Stimulated activated effector memory CD8-positive, alpha-beta T cell treated with anti-CD3 and anti-CD28 coated beads, Interleukin-12 subunit alpha, Interleukin-12 subunit beta, amount 100 ng/mL, for 72 hours (primary cell): ENCODE measurements at regions not wholly inside any gene's neighbourhood (a gene's known extent, or its start where the extent isn't known, plus 50 kb on each side); places are given as distances from the start of the nearest gene placed in this dataset.
"Not testable (repeated sequence)": the region's sequence is repeated elsewhere in the genome, so short reads cannot be mapped to it uniquely, and the experiment has no call there.

Experiments used
- ATAC-seq: fragments of 150-1000 bp; cut with Tn5 transposase; 2 replicates; pipeline ENCODE4 v1.10.0; 2021
- DNase-seq, 2 donors: peaks; one replicate each; pipeline ENCODE4 v3.0.0; 2021 to 2022; ENCODE audit warnings: low spot score in 2 of 2
- H3K27ac Mint-ChIP-seq: one replicate; pipeline ENCODE4 v1.8.0; 2022; ENCODE audit warnings: mild to moderate bottlenecking, mixed read lengths
- H3K36me3 Mint-ChIP-seq: one replicate; pipeline ENCODE4 v1.8.0; 2022; ENCODE audit warnings: mild to moderate bottlenecking, mixed read lengths
- H3K4me1 Mint-ChIP-seq: one replicate; pipeline ENCODE4 v1.8.0; 2022; ENCODE audit warnings: mixed read lengths
- H3K4me3 Mint-ChIP-seq: one replicate; pipeline ENCODE4 v1.8.0; 2022; ENCODE audit warnings: mild to moderate bottlenecking, mixed read lengths
- H3K9me3 Mint-ChIP-seq: one replicate; pipeline ENCODE4 v1.8.0; 2022; ENCODE audit warnings: mixed read lengths

DNA sequence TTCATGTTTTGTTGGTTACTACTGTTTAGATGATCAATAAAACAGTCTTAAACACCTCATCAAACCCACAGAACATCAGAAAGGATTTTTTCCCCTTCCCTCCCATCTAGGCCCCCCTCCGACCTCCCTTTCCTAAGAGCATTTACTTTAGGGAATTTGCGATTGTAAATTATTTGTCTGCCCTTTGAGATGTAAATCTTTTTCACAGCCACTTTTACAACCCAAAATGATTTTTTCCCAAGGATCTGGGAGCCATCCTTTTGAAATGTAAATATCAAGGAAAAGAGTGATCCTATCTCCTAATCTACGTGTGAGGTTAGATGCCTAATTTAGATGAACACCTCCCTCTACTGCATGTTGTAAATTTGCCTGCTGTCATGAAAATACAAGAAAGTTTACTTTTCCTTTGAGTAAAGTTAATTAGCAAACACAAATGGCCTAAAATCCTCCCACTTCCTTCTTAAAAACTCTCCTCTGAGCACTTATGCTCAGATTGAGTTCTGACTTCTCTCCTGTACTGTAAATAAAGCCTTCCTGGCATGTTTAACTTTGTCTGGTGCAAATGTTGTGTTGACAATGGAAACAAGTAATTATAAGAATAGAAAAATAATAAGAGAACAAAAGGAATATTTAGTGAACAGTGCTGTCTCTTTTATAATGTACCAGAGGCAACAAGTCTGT lies 1646.9 kb upstream of the SPRY2 start:
- Mint-ChIP-seq H3K4me1 (no peaks in the 10 kb centered on the region), H3K9me3 (peaks cover 10% of the 10 kb centered on the region), H3K27ac (no peak overlapping the region), H3K4me3 (no peak overlapping the region), H3K36me3 (no peaks in the 10 kb centered on the region)
- no peak for DNase-seq
- ATAC-seq, result no peak

DNA sequence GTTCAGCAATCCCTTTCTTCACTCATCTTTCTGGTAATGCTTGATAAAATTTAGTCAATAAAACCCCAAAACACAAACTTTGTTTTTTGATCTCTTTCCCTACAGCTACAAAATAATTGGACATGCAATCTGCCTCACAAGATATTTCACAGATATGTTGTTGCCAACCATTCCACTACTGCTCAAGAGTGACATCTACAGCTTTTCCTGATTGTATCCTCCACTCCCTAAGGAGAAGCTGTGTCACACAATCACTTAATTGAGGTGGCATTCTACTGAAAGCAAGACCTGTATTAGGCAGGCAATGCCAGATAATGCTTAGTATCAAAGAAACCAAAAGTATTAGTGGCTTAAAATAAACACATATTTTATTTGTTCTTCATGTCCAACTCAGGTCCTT lies 1646.2 kb upstream of the SPRY2 start:
- H3K4me1 Mint-ChIP-seq, result no peaks in the 10 kb centered on the region
- ATAC-seq (no peak), DNase-seq (no peak)
- H3K9me3 Mint-ChIP-seq, result peaks cover 13% of the 10 kb centered on the region
- H3K27ac Mint-ChIP-seq, result no peak overlapping the region
- no peak overlapping the region for H3K4me3 Mint-ChIP-seq
- no peaks in the 10 kb centered on the region for H3K36me3 Mint-ChIP-seq

DNA sequence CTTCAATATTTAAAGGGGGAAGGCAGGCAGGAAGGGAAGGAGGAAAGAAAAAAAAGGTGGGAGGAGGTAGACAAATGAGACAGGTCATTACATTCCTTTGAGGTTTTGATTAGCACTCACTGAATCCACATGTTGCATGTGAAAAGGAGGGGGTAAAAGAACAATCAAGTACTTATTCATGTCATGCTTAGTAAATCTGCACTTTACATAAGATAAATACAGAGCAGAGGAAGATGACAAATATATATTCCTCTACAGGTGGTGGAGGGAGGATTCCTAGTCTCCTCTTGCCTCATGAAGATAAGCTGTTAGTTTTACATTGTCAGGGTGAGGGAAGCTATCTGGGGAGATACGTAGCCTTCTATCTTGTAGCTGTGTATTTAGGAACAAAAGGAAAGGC lies 1645.4 kb upstream of the SPRY2 start:
- ATAC-seq, result no peak
- H3K4me1 Mint-ChIP-seq, result no peaks in the 10 kb centered on the region
- no peaks in the 10 kb centered on the region for H3K36me3 Mint-ChIP-seq
- H3K27ac Mint-ChIP-seq, result no peak overlapping the region
- peaks cover 13% of the 10 kb centered on the region for H3K9me3 Mint-ChIP-seq
- no peak overlapping the region for H3K4me3 Mint-ChIP-seq
- no peak for DNase-seq

DNA sequence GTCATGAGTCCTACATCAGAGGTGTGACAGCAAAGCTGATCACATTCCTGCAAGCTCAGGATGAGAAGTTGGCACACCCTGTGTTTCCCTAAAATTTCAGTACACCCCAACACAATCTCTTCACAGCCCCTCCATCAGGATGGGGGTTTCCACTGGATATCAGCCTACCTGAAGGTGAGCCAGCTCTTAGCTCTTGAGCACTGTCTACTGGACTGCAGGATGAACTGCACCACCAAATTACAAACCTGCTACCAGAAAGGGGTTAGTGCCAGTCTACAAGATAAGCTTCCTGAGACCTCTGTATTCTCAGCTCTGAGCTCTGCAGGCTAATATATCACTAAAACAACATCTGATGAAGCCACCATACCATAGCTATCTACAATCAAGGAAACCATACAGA lies 1616.2 kb upstream of the SPRY2 start:
- DNase-seq (no peak), ATAC-seq (no peak)
- H3K4me1 Mint-ChIP-seq, result no peaks in the 10 kb centered on the region
- H3K36me3 Mint-ChIP-seq, result no peaks in the 10 kb centered on the region
- H3K4me3 Mint-ChIP-seq, result no peak overlapping the region
- no peak overlapping the region for H3K27ac Mint-ChIP-seq
- H3K9me3 Mint-ChIP-seq, result peaks cover 16% of the 10 kb centered on the region

DNA sequence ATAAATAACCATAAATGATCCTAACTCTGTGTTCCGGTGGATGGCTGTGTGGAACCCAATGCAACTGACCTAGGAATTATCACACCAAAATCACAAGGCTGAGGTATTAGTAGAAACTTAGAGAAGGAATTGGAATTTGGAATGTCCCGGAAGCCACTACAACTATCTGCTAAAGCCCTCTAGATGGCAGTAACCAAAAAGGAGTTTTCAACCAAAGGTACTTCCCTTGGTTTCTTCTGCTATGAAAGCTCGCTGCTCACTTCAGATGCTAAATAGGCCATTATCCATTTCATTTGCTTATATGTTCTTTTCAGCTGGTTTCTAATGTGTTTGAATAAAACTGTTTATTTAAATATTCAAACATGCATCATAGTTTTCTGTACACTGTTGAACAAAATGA lies 1589.1 kb upstream of the SPRY2 start:
- DNase-seq (no peak), ATAC-seq (no peak)
- Mint-ChIP-seq H3K27ac (no peak overlapping the region), H3K4me3 (no peak overlapping the region), H3K9me3 (peaks cover 15% of the 10 kb centered on the region), H3K4me1 (no peaks in the 10 kb centered on the region), H3K36me3 (no peaks in the 10 kb centered on the region)

DNA sequence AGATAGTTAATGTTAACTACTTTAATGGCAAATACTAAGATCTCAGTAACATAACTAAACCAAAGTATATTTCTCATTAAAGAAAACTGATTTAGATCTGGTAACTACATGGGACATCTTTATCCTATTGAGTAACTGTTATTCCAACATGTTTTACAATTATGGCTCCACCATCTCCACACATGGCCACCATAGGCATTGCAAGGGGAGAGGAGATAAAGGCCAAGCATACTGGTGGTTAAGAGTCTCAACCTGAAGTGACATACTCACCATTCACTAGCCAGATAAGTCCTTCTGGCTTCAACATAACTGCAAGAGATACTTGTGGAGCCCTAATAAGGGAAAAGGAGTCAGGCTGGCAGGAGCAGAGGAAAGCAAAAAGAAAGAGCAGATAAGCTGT lies 1586.4 kb upstream of the SPRY2 start:
- DNase-seq (no peak), ATAC-seq (no peak)
- H3K4me3 Mint-ChIP-seq, result no peak overlapping the region
- H3K9me3 Mint-ChIP-seq, result peaks cover 9% of the 10 kb centered on the region
- no peaks in the 10 kb centered on the region for H3K4me1 Mint-ChIP-seq
- no peaks in the 10 kb centered on the region for H3K36me3 Mint-ChIP-seq
- H3K27ac Mint-ChIP-seq, result no peak overlapping the region

DNA sequence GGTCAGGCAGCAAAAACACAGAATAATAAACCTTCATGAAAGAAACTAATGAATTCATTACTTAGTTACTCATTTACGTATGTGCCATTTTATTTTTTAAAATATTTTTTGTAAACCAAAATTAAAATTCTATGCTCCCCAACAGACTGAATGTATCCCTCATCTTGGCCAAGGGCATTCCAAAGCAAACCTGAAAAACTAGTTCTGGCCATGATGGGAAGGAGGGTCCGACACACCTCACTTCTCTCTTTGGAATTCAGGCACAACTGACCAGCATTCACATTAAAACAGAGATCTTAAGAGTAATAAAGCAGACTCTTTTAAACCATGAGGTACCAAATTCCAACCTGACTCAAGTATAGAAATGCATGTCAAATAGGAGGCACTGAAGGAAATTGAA lies 1576.9 kb upstream of the SPRY2 start:
- H3K4me3 Mint-ChIP-seq, result no peak overlapping the region
- H3K9me3 Mint-ChIP-seq, result peaks cover 13% of the 10 kb centered on the region
- H3K36me3 Mint-ChIP-seq, result no peaks in the 10 kb centered on the region
- no peak for ATAC-seq
- no peak overlapping the region for H3K27ac Mint-ChIP-seq
- no peaks in the 10 kb centered on the region for H3K4me1 Mint-ChIP-seq
- no peak for DNase-seq

DNA sequence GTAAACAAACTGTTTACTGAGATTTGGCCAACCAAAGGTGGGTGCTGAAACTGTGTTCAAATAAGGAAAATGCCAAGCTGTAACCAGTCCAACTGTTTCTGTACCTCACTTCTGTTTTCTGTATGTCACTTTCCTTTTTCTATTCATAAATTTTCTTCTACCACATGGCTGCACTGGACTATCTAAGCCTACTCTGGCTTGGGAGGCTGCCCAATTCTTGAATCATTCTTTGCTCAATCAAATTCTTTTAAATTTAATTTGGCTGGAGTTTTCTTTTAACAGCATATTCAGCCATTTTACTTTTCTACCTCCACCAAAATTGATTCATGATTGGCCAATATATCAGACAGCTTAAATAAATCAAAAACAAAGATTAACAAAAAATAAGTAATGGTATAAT lies 1575.5 kb upstream of the SPRY2 start:
- Mint-ChIP-seq H3K9me3 (peaks cover 13% of the 10 kb centered on the region), H3K27ac (no peak overlapping the region), H3K4me3 (no peak overlapping the region), H3K4me1 (no peaks in the 10 kb centered on the region), H3K36me3 (no peaks in the 10 kb centered on the region)
- no peak for DNase-seq
- no peak for ATAC-seq

DNA sequence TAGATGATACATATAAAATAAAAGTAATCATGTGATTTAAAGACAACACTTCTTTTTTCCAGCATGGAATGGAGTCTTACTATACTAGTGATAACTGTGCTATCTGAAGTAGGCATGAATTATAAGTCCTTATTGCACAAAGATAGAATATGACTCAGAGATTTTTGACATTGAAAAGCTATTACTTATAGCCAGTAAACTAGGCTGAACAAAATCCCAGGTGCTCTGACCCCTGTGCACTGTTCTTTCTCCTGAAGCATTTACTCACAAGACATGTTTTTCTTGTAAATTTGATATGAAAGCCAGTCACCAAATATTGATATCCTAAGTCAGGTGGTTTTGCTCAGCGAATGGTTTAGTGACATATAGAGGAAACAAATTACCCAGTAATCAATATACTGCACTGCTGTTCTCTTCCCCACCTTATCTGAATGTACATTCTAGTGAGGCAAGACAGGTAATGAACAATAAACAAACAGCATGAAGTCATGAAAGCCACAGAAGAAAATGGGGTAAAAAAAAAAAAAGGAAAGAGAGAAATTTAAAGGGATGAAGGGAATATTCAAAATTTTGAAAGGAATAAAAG lies 1567.0 kb upstream of the SPRY2 start:
- DNase-seq (no peak), ATAC-seq (no peak)
- no peak overlapping the region for H3K4me3 Mint-ChIP-seq
- no peak overlapping the region for H3K27ac Mint-ChIP-seq
- no peaks in the 10 kb centered on the region for H3K4me1 Mint-ChIP-seq
- peaks cover 16% of the 10 kb centered on the region for H3K9me3 Mint-ChIP-seq
- H3K36me3 Mint-ChIP-seq, result no peaks in the 10 kb centered on the region

DNA sequence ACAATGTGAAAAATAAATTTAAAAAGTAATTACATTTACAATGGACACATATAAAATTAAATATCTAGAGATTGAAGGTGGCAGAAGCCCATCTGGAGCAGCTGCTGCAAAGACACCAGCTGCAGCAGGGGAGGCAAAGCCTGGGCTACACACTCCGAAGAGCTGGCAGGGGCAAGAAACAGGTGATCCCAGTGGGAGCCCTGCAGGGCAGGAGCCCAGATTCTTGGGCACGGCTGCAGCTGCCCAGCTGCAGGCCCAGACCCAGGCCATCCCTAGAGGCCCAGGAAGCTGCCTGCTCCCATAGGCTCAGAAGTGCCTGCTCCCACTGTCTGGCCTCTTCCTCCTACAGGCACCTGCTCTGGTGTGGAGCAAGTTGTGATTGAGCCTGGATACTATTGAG lies 1547.9 kb upstream of the SPRY2 start:
- Mint-ChIP-seq H3K4me3 (no peak overlapping the region), H3K4me1 (no peaks in the 10 kb centered on the region), H3K36me3 (no peaks in the 10 kb centered on the region), H3K9me3 (peaks cover 22% of the 10 kb centered on the region), H3K27ac (no peak overlapping the region)
- no peak for DNase-seq
- peak; percentile 19 for ATAC-seq

DNA sequence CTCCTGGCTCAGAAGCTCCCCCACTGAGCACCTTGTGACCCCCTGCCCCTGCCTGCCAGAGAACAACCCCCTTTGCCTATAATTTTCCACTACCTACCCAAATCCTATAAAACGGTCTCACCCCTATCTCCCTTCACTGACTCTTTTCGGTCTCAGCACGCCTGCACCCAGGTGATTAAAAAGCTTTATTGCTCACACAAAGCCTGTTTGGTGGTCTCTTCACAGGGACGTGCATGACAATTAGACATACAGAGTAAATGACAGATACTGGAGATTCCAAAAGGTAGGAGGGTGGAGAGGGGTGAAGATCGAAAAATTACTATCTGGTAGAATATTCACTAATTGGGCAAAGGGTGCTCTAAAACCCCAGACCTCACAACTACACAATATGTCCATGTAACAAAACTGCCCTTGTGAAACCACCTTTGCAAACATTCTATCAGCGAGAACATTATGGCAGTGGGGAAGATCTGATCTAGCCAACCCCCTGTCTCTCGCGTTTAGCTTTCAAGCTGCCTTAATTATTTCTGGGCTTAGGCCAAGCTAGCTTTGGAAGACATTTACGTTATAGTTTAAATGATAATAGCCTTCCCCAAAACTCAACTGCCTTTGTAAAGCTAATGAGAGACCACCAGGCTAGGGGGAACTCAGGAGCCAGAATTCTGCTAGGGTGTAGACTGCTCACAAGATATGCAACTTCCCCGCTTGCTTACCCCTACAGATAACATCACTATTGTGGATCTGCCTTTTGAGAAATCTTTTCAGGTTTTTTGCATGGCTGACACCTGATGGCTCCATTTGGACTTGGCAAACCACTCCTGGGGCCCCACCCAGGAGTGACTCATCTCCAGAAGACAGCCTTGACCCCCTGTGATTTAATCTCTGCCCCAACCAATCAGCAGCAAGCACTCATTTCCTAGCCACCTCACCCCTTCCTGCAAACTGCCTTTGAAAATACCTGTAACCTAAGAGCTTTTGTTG lies 1534.0 kb upstream of the SPRY2 start:
- ATAC-seq (no peak), DNase-seq (no peak)
- no peak overlapping the region for H3K4me3 Mint-ChIP-seq
- no peaks in the 10 kb centered on the region for H3K36me3 Mint-ChIP-seq
- H3K4me1 Mint-ChIP-seq, result no peaks in the 10 kb centered on the region
- peaks cover 18% of the 10 kb centered on the region for H3K9me3 Mint-ChIP-seq
- H3K27ac Mint-ChIP-seq, result no peak overlapping the region

DNA sequence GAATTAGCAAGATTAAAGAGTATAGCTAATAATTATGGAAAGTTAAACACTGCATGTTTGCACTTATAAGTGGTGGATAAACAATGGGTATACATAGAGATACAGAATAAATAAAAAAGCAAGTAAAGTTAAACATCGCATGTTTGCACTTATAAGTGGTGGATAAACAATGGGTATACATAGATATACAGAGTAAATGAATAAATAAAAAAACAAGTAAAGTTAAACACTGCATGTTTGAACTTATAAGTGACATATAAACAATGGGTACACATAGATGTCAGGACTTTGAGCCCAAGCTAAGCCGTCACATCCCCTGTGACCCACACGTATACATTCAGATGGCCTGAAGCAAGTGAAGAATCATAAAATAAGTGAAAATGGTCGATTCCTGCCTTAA lies 1533.3 kb upstream of the SPRY2 start:
- DNase-seq (no peak), ATAC-seq (no peak)
- Mint-ChIP-seq H3K9me3 (peaks cover 21% of the 10 kb centered on the region), H3K4me1 (no peaks in the 10 kb centered on the region), H3K36me3 (no peaks in the 10 kb centered on the region), H3K4me3 (no peak overlapping the region), H3K27ac (no peak overlapping the region)

DNA sequence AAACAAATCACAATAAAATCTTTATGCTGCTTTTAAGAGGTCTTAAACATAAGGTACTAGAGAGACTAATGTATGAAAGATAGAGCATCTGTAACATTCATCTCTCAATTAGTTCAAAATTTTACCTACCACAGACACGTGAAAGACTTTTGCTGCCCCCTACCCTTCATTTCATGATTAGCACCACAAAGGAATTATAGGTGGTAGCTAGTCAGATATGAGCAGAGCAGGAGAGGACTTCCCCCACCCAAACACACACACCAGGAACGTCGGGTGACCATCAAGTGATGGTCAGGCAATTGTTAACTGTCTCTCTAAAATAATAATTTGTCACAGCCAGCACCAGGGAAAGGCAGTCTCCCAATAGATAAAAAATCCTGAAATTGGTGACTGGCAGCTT lies 1531.7 kb upstream of the SPRY2 start:
- ATAC-seq (no peak), DNase-seq (no peak)
- Mint-ChIP-seq H3K27ac (no peak overlapping the region), H3K4me1 (no peaks in the 10 kb centered on the region), H3K36me3 (no peaks in the 10 kb centered on the region), H3K4me3 (no peak overlapping the region), H3K9me3 (peaks cover 35% of the 10 kb centered on the region)

DNA sequence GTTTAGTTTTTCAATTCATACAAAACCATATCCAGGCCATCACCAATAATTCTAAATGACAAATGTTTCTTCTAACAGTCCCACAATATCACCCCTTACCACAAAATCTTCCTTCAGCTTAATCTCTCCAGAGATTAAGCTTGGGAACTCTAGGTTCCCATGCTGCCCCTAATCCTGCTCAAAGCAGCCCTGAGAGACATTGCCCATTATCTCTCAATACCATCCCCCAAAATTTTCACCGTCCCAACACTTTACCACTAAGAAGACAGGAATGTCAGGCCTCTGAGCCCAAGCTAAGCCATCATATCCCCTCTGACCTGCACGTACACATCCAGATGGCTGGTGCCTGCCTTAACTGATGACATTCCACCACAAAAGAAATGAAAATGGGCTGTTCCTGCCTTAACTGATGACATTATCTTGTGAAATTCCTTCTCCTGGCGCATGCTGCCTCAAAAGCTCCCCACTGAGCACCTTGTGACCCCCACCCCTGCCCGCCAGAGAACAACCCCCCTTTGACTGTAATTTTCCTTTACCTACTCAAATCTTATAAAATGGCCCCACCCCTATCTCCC lies 1530.9 kb upstream of the SPRY2 start:
- H3K27ac Mint-ChIP-seq, H3K4me1 Mint-ChIP-seq, H3K36me3 Mint-ChIP-seq, H3K4me3 Mint-ChIP-seq, DNase-seq, ATAC-seq: not testable (repeated sequence)
- H3K9me3 Mint-ChIP-seq, result peaks cover 40% of the 10 kb centered on the region

DNA sequence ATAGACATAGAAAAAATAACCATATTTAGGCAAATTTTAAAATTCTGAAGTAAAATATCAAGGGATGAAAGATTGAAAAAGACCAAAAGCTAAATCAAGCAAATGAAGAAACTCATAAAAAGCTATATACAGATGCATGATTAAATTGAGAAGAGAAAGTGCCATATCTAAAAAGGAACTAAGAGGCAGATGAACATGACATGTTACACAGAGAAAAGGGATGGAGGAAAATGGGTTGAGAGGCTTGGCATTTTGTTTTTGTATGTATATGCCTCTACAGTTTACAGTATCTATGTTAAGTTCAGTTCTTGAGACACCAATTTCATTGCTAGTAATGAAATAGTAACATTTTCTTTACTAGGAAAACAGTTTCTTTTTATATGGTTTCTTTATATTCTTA lies 1507.4 kb upstream of the SPRY2 start:
- no peak overlapping the region for H3K27ac Mint-ChIP-seq

More for the DNA sequence above, 1507.4 kb upstream of the SPRY2 start:
- Mint-ChIP-seq H3K36me3 (no peaks in the 10 kb centered on the region), H3K4me1 (no peaks in the 10 kb centered on the region), H3K4me3 (no peak overlapping the region), H3K9me3 (peaks cover 10% of the 10 kb centered on the region)
- ATAC-seq (no peak), DNase-seq (no peak)
